ENCODE measurements at regions not wholly inside any gene's neighbourhood (a gene's known extent, or its start where the extent isn't known, plus 50 kb on each side); places are given as distances from the start of the nearest gene placed in this dataset.

- TF ChIP-seq POLR2A (IDR thresholded peaks at IDR 0.05), result no peak
- TF ChIP-seq CTCF (IDR thresholded peaks at IDR 0.05), result no peak
These were observed 91.1 kb upstream of the BTN3A2 start for GRCh38 chr6:26273673-26274588.
